ENCODE measurements at regions not wholly inside any gene's neighbourhood (a gene's known extent, or its start where the extent isn't known, plus 50 kb on each side); places are given as distances from the start of the nearest gene placed in this dataset.

DNA sequence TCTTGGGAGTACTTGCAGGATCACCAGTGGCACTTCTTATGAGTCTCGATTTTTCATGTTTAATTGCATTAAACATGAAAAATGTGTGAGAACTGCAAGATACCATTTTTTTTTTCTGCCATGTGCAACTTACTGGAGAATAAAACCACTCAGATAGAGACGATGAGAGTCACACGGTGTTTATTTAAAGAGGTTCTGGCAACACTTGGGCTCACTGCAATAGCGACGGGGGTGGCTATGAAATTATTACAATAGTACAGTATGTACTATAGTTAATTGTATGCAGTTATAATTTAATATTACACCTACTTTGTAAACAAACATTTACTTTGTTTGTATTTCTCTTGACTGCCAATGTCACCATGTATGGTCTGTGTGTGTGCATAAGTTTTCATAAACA lies 479.8 kb downstream of the NUP35 start:
- FAIRE-seq (no peak), DNase-seq (ENCODE audit: extremely low spot score, insufficient read length, low read depth) (no peak)

DNA sequence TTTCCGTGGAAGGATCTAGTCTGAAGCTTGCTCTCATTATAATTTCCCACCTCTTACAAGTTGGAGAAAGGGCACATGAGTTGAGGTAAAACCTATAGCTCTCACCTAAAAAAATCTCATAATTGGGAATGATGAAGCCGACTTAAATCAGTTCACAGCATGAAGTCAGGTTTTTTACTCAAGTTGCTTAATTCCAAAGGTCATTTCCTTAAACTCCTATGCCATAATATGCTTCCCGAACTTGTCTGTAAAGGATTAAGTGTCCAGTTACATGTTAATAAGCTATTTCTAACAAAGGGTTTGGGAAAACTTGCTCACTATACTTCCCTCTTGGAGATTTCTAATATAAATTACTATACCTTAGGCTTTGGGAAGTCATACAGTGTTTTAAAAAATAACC lies 481.2 kb downstream of the NUP35 start:
- DNase-seq (ENCODE audit: extremely low spot score, insufficient read length, low read depth) (no peak), FAIRE-seq (no peak)

DNA sequence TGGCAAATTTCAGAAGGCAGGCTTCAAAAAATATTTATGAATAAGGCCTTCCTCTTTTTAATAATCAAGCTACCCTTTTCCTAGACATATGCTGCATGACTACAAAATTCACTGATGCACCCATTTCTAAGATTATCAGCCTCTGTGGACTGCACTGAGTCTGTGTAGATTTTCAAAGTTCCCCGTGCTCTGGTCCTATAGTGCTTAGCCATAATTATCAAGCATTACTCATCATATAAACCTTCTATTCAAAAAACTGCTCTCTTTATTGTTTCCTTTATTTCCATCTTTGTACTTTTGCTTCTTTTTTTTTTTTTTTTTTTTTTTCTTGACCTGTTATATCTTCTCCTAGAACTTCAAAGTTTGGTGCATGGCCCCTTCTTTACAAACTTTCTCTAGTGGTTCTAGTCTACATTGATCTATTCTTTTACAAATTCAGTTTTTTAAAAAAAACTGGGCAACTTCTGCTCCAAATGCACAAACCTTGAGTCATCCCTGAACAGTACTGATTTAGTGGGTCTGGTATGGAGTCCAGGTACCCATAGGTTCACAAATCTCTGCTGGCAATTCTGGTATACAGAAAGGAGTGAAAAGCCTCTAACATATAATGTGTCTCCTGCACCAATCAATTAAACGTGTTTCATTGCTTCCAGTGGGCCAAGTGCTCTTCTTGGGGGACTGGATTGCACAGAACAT lies 481.9 kb downstream of the NUP35 start:
- FAIRE-seq (no peak), DNase-seq (ENCODE audit: extremely low spot score, insufficient read length, low read depth) (no peak)

GRCh38 chr2:183606718-183607085 lies 482.5 kb downstream of the NUP35 start:
- no peak for DNase-seq (ENCODE audit: extremely low spot score, insufficient read length, low read depth)

GRCh38 chr2:183607995-183608394 lies 483.8 kb downstream of the NUP35 start:
- FAIRE-seq (no peak), DNase-seq (ENCODE audit: extremely low spot score, insufficient read length, low read depth) (no peak)

More at GRCh38 chr2:183606718-183607085, 482.5 kb downstream of the NUP35 start:
- no peak for FAIRE-seq

DNA sequence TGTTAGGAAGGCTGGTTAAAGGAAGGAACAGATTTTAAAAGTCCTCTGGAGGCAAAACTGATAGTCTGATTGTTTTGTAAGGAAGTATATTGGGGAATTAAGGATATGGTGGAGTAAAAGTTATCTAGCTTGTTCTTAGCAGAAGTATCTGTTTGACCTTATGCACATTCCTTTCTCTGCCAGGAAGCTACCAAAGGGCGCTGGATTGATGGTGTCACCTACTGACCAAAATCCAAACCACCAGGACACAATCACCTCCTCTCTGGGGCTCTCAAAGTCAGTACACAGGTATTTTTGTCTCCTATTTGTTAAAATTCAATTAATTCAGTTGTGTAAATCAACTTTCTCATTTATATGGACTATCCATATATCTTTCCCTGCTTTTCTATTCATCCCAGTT lies 484.5 kb downstream of the NUP35 start:
- DNase-seq (ENCODE audit: extremely low spot score, insufficient read length, low read depth) (no peak), FAIRE-seq (no peak)

GRCh38 chr2:183610724-183611123 lies 486.5 kb downstream of the NUP35 start:
- FAIRE-seq (no peak), DNase-seq (ENCODE audit: extremely low spot score, insufficient read length, low read depth) (no peak)

GRCh38 chr2:183614799-183615435 lies 490.7 kb downstream of the NUP35 start:
- no peak for FAIRE-seq
- DNase-seq (ENCODE audit: extremely low spot score, insufficient read length, low read depth) = no peak

GRCh38 chr2:183623227-183623626 lies 499.0 kb downstream of the NUP35 start:
- FAIRE-seq = no peak
- DNase-seq (ENCODE audit: extremely low spot score, insufficient read length, low read depth) = no peak

- FAIRE-seq = no peak
- DNase-seq (ENCODE audit: extremely low spot score, insufficient read length, low read depth) = no peak
These were observed 506.7 kb downstream of the NUP35 start for GRCh38 chr2:183630964-183631363.

GRCh38 chr2:183656121-183656520 lies 531.9 kb downstream of the NUP35 start:
- FAIRE-seq = no peak
- no peak for DNase-seq (ENCODE audit: extremely low spot score, insufficient read length, low read depth)

DNA sequence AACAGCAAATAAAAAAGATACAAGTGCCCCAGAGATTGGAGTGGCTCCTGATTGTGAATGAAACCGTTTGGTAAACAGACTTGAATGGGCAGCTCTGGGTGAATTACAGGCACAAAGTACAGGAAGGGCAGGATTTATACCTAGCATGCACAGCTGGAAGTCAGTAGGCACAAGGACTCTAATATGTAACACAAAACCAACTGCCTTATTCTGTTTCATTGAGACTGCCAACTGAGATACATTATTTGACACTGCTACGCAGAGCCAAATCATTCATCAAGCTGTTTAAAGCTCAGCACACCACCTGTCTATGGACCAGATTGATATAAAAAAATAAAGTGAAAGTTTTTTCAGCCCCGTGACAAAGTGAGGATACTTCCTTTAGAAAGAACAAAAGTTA lies 541.2 kb downstream of the NUP35 start:
- no peak for DNase-seq (ENCODE audit: extremely low spot score, insufficient read length, low read depth)
- no peak for FAIRE-seq

DNA sequence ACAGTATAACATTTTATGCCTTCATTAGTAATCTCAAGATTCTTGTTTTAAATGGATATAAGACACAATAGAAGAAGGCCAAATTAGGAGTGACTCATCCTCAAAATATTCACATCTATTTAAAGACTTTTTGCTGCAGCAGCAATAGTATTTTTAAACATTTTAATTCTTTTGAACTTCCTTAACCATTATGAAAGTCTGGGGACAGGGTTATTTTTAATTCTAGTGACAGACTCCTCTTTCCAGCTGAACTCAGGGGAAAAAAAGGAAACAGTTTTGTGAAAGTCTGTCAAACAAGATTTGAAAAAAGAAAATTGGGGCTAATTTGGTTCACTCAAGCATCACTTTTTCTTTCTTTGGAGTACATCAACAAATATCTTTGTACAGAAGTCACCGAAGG lies 541.8 kb downstream of the NUP35 start:
- FAIRE-seq (no peak), DNase-seq (ENCODE audit: extremely low spot score, insufficient read length, low read depth) (no peak)

- FAIRE-seq = no peak
- DNase-seq (ENCODE audit: extremely low spot score, insufficient read length, low read depth) = no peak
These were observed 547.0 kb downstream of the NUP35 start for GRCh38 chr2:183671233-183671632.

GRCh38 chr2:183678908-183679307 lies 554.7 kb downstream of the NUP35 start:
- DNase-seq (ENCODE audit: extremely low spot score, insufficient read length, low read depth) (no peak), FAIRE-seq (no peak)

- DNase-seq (ENCODE audit: extremely low spot score, insufficient read length, low read depth) (no peak), FAIRE-seq (no peak)
These were observed 556.3 kb downstream of the NUP35 start for GRCh38 chr2:183680573-183680972.

- no peak for FAIRE-seq
These were observed 560.4 kb downstream of the NUP35 start for GRCh38 chr2:183684686-183685085.

DNA sequence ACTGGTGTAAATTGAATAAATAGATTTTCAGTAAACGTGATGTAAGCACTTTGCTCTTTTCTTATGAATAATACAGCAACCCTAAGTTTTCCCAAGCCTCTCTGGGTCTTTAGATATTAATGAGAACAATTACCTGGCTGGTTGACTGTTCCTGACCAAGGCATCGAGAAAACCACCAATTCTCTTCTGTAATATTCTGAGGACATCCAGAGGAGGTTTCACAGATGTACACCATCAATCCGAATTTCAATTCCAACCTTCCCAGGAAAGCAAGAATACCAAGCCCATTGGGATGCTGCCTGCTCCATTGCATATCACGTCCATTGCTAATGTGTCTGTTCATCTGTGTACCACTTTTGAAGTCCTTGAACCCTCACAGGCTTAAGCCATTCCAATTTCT lies 571.8 kb downstream of the NUP35 start:
- FAIRE-seq (no peak), DNase-seq (ENCODE audit: extremely low spot score, insufficient read length, low read depth) (no peak)

More at GRCh38 chr2:183684686-183685085, 560.4 kb downstream of the NUP35 start:
- DNase-seq (ENCODE audit: extremely low spot score, insufficient read length, low read depth) = no peak

- no peak for FAIRE-seq
- no peak for DNase-seq (ENCODE audit: extremely low spot score, insufficient read length, low read depth)
These were observed 585.6 kb downstream of the NUP35 start for GRCh38 chr2:183709829-183710228.

DNA sequence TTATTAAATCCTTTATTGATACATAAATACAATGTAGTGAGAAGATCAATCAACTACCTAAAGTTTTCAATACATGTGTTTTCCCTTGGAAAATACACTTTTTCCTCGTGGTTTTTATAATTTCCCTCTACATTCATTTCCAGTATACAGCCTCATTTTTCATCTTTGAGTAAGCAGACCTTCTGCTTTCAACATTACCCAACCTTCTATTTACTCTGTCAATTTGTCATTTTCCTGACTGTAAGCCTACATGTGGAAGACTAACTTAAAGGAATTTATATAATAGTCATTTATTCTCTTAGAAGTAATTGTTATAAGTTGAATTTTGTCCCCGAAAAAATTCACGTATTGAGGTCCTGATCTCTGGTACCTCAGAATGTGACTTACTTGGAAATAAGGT lies 594.0 kb downstream of the NUP35 start:
- DNase-seq (ENCODE audit: extremely low spot score, insufficient read length, low read depth) = no peak

DNA sequence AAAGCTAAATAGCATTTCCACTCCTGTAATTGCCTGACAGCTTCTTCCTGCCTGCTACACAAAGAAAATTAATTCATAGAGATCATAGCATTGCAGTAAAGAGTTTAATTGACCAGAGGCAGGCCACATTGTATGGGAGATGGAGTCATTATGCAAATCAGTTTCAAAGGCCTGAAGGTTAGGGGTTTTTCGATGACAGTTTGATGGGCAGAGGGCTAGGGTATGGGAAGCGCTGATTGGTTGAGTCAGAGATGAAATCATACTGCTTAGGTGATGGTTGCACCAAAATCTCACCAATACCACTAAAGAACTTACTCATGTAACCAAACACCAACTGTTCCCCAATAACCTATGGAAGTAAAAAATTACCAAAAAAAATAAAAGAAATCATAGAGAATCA lies 599.0 kb downstream of the NUP35 start:
- no peak for FAIRE-seq
- DNase-seq (ENCODE audit: extremely low spot score, insufficient read length, low read depth) = no peak

More for the DNA sequence above, 594.0 kb downstream of the NUP35 start:
- FAIRE-seq = no peak

DNA sequence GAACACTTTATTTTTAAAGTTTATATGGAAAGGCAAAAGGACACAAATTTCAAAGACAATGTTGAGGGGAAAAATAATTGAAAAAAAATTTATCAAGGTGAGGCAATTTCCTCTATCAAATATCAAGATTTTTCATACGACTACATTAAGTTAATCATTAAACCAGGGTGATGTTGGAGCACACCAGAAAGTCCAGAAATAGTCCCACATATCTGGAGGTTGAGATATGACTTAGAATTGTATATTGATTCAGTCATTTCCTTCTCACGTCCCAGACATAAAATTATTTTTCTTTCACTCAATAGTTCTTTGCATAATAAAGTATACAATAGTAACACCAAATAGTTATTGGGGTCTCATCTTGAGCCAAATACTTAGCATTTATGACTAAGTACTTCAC lies 605.1 kb downstream of the NUP35 start:
- DNase-seq (ENCODE audit: extremely low spot score, insufficient read length, low read depth) = no peak

More for the DNA sequence above, 605.1 kb downstream of the NUP35 start:
- no peak for FAIRE-seq
